NOMO-1 treated with dmso at 0.1 percent for 144 hours (cell line): ENCODE measurements at regions not wholly inside any gene's neighbourhood (a gene's known extent, or its start where the extent isn't known, plus 50 kb on each side); places are given as distances from the start of the nearest gene placed in this dataset.

Source experiments
- DNase-seq: peaks from one replicate; lab custom pipeline; 2025; ENCODE audit not compliant: unreplicated experiment; lab: John Stamatoyannopoulos, UW

DNA sequence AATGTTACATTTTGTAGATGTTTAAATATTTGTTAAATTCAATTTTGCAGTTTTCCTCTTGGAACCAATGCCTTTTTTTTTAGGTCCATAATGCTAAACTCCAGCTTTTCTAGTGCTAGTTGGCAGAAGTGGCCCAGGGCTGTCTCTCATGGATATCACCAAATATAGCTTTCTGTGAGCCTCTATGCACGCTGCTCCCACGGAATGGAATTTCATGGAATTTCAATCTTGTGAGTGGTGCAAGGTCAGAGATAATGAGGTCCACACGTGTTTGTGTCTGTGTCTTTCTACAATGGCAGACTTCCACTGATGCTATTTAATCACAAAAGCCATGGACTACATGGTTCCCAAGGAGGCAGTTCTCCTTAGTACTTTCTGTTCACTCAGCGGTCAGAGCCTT is 191.5 kb upstream of the PARD3B start:
- no peak for DNase-seq

- no peak for DNase-seq
These were observed 190.8 kb upstream of the PARD3B start for GRCh38 chr2:204354442-204354856.

DNA sequence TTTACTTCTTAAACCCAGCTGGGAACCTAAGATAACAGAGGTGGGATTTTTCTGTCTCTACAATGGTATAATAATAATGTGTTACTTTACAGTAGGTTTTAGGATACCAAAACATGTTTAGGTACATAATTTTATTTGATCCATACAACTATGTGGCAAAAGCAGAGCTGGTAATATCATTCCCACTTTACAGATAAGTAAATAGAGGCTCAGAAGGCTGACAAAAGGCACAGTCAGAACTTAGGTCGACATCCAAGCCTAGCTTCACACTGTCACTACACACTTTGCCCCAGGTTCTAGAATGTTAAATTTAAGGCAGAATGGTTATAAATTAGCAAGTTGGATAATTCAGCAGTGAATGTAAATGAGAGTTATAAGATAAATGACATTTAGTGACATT is 189.6 kb upstream of the PARD3B start:
- DNase-seq: no peak

DNA sequence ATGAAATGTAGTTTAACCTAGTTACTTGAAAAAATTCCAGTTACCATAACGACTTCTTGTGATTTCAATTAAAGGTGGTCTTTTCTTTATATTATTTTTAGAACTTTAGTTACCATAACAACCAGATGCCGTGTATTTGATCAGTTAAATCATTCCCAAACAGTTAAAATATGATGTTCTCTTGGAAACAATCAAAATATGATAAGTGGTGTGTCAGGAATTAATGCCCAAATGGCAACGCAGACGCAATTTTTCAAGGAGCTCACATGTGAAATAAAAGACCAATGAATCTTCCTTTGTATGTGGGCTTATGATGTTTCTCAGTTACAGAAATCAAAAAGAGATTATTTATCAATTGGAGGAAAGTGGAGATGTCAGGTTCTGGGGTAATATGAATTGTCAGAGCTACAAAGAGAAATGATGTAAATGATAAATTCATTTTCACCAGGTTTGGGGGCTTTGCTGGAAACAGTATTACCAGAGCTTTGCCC is 189.1 kb upstream of the PARD3B start:
- no peak for DNase-seq

- no peak for DNase-seq
These were observed 188.0 kb upstream of the PARD3B start for GRCh38 chr2:204357286-204357685.

DNA sequence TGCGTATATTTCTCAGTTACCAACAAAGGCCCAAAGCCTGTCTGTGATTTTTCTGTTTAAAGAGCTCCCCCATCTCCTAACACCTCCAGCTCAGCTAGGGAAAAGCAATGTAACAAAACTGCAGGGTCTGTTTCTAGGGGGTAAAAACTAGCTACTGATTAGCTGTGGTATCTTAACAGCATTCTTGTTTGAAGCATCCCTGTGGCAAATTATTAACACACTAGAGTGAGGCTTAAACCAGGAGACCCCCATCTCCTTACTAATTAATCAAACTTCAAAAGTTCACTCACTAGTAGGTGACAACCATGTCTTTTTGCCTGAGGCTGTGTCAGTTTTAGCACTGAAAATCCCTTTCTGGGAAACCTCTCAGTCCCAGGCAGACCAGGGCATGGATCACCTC is 186.2 kb upstream of the PARD3B start:
- no peak for DNase-seq

GRCh38 chr2:204360218-204361007 is 184.9 kb upstream of the PARD3B start:
- no peak for DNase-seq

DNA sequence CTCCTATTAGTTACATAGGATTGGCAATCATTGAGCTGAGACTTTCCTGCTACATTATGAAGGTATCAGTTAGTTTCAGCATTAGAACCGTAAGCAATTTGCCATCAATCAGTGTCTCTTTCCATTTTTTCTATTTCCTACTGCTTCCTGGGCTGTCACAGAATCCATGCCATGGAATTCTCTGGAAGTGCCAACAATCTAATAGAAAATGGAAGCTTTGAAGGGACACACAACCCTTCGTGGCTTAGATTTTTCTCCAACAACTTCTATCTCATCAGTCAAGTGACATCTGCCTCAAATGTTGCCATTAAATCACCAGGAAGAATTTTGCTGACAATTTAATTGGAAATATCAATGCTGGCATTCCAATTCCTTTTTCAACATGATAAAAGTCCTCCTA is 183.5 kb upstream of the PARD3B start:
- no peak for DNase-seq

GRCh38 chr2:204362581-204362980 is 182.7 kb upstream of the PARD3B start:
- DNase-seq: no peak

GRCh38 chr2:204363513-204363912 is 181.8 kb upstream of the PARD3B start:
- no peak for DNase-seq

GRCh38 chr2:204364860-204365535 is 180.3 kb upstream of the PARD3B start:
- no peak for DNase-seq

- no peak for DNase-seq
These were observed 179.5 kb upstream of the PARD3B start for GRCh38 chr2:204365811-204366210.

GRCh38 chr2:204367466-204367865 is 177.8 kb upstream of the PARD3B start:
- no peak for DNase-seq

GRCh38 chr2:204370172-204370718 is 175.0 kb upstream of the PARD3B start:
- DNase-seq: no peak

GRCh38 chr2:204373942-204374341 is 171.3 kb upstream of the PARD3B start:
- no peak for DNase-seq

- DNase-seq: no peak
These were observed 165.0 kb upstream of the PARD3B start for GRCh38 chr2:204380141-204380881.

DNA sequence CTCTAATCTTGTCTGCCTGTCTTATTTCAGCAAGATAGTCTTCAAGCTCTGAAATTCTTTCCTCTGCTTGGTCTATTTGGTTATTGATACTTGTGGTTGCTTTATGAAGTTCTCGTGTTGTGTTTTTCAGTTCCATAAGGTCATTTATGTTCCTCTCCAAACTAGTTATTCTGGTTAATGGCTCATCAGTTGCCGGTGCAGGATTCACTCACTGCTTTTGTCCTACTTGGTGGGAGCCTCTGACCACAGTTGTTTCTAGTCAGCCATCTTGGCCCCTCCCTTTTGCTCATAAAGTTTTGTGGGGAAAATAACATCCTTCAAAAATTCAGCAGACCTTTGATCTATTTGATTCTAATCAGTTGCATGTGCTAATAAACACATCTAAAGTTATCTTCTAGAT is 158.6 kb upstream of the PARD3B start:
- no peak for DNase-seq

DNA sequence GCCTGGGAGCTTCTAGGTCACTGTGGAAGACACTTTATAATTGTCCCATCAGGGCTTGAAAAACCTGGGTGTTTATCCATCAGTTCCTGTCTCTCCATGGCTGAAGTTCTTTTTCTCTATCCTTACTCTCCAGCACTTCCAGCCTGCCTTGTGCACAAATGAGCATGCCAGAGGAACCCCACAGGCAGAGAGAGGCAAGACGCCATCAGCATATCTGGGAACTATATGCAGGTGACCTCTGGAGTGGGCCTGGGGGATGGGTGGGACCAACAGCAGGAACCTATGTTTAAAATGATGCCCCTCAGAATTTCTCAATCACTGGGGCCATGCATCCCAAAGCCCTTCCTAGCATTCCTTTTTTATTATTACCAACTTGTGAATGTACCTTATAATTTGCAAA is 156.2 kb upstream of the PARD3B start:
- DNase-seq: no peak

- no peak for DNase-seq
These were observed 155.4 kb upstream of the PARD3B start for GRCh38 chr2:204389856-204390255.

- DNase-seq: no peak
These were observed 149.7 kb upstream of the PARD3B start for GRCh38 chr2:204395539-204395938.

- no peak for DNase-seq
These were observed 144.2 kb upstream of the PARD3B start for GRCh38 chr2:204401114-204401513.
